Tibial artery (tissue), 4 donors: ENCODE measurements at regions not wholly inside any gene's neighbourhood (a gene's known extent, or its start where the extent isn't known, plus 50 kb on each side); places are given as distances from the start of the nearest gene placed in this dataset.

Source experiments
- DNase-seq, 2 donors: peaks; one replicate each; pipeline ENCODE4 v3.0.0-alpha.2; 2019
- H3K27ac ChIP-seq, 2 donors: fragments of 200-600 bp; sonication (generic) in 1 of 2; 1 replicate in 1 of 2; 2 replicates in 1 of 2; pipeline ENCODE4 v1.5.1; 2018 to 2019; ENCODE audit warnings: mild to moderate bottlenecking in 1 of 2
- H3K27me3 ChIP-seq, 2 donors: fragments of 200-600 bp; sonication (generic) in 1 of 2; one replicate each; pipeline versions ENCODE4 v1.5.1 to v1.6.0; 2016 to 2019
- H3K36me3 ChIP-seq, 3 donors: fragments of 200-600 bp; sonication (generic) in 2 of 3; one replicate each; pipeline ENCODE4 v1.5.1; 2016 to 2019; ENCODE audit warnings: mild to moderate bottlenecking in 2 of 3
- H3K4me1 ChIP-seq, 4 donors: fragments of 200-600 bp; sonication (generic) in 2 of 4; 1 replicate in 3 of 4; 2 replicates in 1 of 4; pipeline ENCODE4 v1.5.1; 2016 to 2019
- H3K4me3 ChIP-seq, 2 donors: fragments of 200-600 bp; sonication (generic) in 1 of 2; 1 replicate in 1 of 2; 2 replicates in 1 of 2; pipeline ENCODE4 v1.5.1; 2018 to 2019; ENCODE audit warnings: mild to moderate bottlenecking in 2 of 2
- H3K9me3 ChIP-seq, 3 donors: fragments of 200-600 bp; sonication (generic) in 1 of 3; one replicate each; pipeline ENCODE4 v1.5.1; 2016 to 2019
- intact Hi-C: fragments of 100-400 bp; cut with DNase I; formaldehyde crosslinking; loops from one replicate; pipeline ENCODE4 v1.15.0; 2023; ENCODE audit warnings: low total_unique reads
- TF ChIP-seq, protein P1 (sequence below), 2 experiments: fragments of 200-600 bp in 1 of 2; fragments of 450-650 bp in 1 of 2; IDR thresholded peaks; one replicate each; pipeline ENCODE4 v1.5.1; 2017 to 2019; ENCODE audit warnings: antibody characterized with exemption in 2 of 2, mild to moderate bottlenecking in 1 of 2, moderate library complexity in 1 of 2

DNA sequence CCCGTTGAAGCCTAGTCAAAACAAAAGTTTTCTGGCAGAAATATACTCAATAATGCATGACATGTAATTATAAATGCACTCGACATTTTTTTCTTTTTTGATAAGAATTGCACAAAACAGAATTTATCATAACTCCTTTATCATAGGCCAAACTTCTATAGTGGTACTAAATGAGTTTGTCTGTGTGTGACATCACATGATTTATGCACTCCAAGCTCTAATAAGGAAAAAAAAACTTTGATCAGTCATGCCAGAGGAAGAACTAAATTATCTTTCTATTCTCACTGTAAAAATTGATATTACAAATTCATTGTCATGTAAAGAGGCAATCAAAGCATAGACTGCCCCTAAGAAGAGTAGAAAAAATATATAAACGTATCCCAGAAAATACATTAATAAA, 112.4 kb upstream of the NOCT start:
- no peak overlapping the region for H3K4me3 ChIP-seq
- no peaks in the 10 kb centered on the region for H3K36me3 ChIP-seq
- no peak for DNase-seq
- H3K9me3 ChIP-seq: no peaks in the 10 kb centered on the region
- no peaks in the 10 kb centered on the region for H3K27me3 ChIP-seq
- no peak overlapping the region for H3K27ac ChIP-seq
- intact Hi-C loops: no loop called here
- H3K4me1 ChIP-seq: peaks cover 0 to 2% (median under 1%) of the 10 kb centered on the region in 4 donors
- TF ChIP-seq, protein P1, sequence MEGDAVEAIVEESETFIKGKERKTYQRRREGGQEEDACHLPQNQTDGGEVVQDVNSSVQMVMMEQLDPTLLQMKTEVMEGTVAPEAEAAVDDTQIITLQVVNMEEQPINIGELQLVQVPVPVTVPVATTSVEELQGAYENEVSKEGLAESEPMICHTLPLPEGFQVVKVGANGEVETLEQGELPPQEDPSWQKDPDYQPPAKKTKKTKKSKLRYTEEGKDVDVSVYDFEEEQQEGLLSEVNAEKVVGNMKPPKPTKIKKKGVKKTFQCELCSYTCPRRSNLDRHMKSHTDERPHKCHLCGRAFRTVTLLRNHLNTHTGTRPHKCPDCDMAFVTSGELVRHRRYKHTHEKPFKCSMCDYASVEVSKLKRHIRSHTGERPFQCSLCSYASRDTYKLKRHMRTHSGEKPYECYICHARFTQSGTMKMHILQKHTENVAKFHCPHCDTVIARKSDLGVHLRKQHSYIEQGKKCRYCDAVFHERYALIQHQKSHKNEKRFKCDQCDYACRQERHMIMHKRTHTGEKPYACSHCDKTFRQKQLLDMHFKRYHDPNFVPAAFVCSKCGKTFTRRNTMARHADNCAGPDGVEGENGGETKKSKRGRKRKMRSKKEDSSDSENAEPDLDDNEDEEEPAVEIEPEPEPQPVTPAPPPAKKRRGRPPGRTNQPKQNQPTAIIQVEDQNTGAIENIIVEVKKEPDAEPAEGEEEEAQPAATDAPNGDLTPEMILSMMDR (IDR thresholded peaks at IDR 0.05): no peak

DNA sequence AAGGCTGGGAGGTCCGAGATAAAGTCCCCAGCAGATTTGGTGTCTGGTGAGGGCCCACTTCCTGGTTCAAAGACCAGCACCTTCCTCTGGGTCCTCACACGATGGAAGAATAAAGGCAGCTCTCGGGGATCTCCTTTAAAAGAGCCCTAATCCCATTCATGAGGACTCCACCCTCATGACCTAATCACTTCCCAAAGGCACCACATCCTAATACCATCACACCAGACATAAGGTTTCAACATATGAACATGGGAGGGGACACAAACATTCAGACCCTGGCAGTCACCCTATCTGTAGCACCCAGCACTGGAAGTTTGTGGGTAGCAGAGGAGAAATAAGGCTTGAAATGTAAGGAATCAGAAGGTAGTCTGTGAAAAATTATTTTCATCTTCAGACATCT, 112.9 kb upstream of the NOCT start:
- H3K27ac ChIP-seq: no peak overlapping the region
- H3K9me3 ChIP-seq: no peaks in the 10 kb centered on the region
- no peak overlapping the region for H3K4me3 ChIP-seq
- TF ChIP-seq, protein P1 (IDR thresholded peaks at IDR 0.05): no peak
- DNase-seq: no peak
- H3K36me3 ChIP-seq: no peaks in the 10 kb centered on the region
- peaks cover 0 to 6% (median 3%) of the 10 kb centered on the region in 4 donors for H3K4me1 ChIP-seq
- intact Hi-C loops: no loop called here
- H3K27me3 ChIP-seq: no peaks in the 10 kb centered on the region

DNA sequence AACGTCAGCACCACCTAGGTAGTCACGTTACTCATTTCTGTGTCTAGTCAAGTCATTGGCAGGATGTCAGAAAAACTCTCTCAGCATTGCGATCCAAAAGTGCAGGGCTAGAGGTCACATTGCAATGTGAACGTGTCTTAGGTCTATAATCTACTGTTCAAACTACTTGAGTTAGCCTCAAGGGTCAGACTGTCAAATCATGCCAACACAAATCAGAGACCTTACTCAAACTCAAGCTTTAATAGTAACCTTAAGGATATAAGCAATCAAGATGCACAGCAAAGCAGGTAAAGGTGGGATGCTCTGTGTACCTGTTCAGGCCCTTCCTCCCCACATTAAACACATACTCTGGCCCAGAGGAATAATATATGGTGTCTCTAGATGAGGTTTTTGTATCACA, 114.4 kb upstream of the NOCT start:
- H3K27me3 ChIP-seq: no peaks in the 10 kb centered on the region
- intact Hi-C loops: no loop called here
- no peaks in the 10 kb centered on the region for H3K36me3 ChIP-seq
- no peak for DNase-seq
- no peak overlapping the region for H3K27ac ChIP-seq
- peaks cover 0 to 6% (median 3%) of the 10 kb centered on the region in 4 donors for H3K4me1 ChIP-seq
- no peaks in the 10 kb centered on the region for H3K9me3 ChIP-seq
- TF ChIP-seq, protein P1 (IDR thresholded peaks at IDR 0.05): no peak
- H3K4me3 ChIP-seq: no peak overlapping the region

DNA sequence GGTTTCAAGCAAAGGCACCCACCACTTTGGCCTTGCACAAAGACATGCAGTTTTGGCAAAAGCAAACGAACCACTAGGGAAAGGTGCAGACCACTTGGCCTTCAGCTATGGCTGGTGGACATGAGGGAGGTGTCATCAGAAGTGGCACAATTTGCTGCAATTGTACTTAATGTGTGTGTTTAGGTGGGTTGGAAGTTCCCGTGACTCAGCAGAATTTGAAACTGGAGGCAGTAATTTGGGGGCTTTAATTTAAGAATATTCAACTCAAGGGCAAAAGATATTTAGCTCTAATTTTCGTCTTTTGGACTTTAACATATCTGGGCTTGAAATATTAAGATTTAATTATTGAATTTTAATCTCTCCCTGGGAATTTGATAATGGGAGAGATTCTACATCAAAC, 115.6 kb upstream of the NOCT start:
- no peak for DNase-seq
- no peak overlapping the region for H3K27ac ChIP-seq
- intact Hi-C loops: no loop called here

DNA sequence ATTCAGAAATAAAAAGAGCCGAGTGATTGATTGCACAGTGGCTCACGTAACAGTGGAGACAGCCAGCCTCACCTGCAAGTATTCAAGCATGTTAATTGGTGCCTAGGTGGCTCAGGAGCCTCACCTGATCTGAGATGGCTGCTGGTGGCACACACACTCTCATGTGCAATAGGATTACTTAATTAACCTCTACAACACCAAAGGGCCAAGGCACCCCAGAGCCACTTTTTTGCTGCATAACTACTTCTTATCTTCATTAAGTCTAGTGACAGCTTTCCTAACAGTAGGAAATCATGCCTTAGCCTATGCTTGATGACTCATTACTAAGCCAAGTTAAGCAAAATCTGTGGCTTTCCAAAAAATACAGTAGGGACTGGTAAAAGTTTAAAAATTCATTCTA, 117.3 kb upstream of the NOCT start:
- intact Hi-C loops: no loop called here
- H3K27me3 ChIP-seq: no peaks in the 10 kb centered on the region
- H3K27ac ChIP-seq: no peak overlapping the region
- H3K4me3 ChIP-seq: no peak overlapping the region
- TF ChIP-seq, protein P1 (IDR thresholded peaks at IDR 0.05): no peak
- no peaks in the 10 kb centered on the region for H3K36me3 ChIP-seq
- no peak for DNase-seq
- H3K4me1 ChIP-seq: peaks cover 0 to 6% (median 3%) of the 10 kb centered on the region in 4 donors
- H3K9me3 ChIP-seq: no peaks in the 10 kb centered on the region

More for the DNA sequence above, 115.6 kb upstream of the NOCT start:
- Histone ChIP-seq H3K9me3 (no peaks in the 10 kb centered on the region), H3K4me3 (no peak overlapping the region), H3K36me3 (no peaks in the 10 kb centered on the region), H3K4me1 (peaks cover 0 to 6% (median 3%) of the 10 kb centered on the region in 4 donors), H3K27me3 (no peaks in the 10 kb centered on the region)
- TF ChIP-seq, protein P1 (IDR thresholded peaks at IDR 0.05): no peak

DNA sequence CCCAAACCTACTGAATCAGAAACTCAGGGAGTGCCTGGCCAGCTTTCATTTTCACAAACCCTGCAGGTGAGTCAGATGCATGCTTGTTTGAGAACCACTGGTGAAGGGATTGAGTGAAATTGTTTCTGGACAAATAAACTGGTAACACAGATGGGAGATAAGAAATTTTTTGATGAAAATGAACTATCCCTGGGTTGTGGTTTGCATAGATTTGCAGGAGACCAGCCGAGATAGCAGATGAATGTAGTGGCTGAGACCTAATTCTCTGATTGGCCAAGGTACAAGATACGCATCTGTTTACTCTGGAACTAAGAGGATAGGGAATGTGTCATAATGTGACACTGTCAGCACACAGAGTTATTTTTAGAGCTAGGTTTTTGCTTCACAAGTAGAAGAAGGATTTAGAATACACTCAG, 117.8 kb upstream of the NOCT start:
- Histone ChIP-seq H3K4me1 (peaks cover 0 to 6% (median 3%) of the 10 kb centered on the region in 4 donors), H3K36me3 (no peaks in the 10 kb centered on the region), H3K9me3 (no peaks in the 10 kb centered on the region), H3K4me3 (no peak overlapping the region), H3K27me3 (no peaks in the 10 kb centered on the region), H3K27ac (no peak overlapping the region)
- TF ChIP-seq, protein P1 (IDR thresholded peaks at IDR 0.05): no peak
- DNase-seq: no peak
- intact Hi-C loops: no loop called here
